GM23338 (cell line): ENCODE measurements at regions not wholly inside any gene's neighbourhood (a gene's known extent, or its start where the extent isn't known, plus 50 kb on each side); places are given as distances from the start of the nearest gene placed in this dataset.

Source experiments
- ATAC-seq: fragments of 200-7000 bp; cut with Tn5 transposase; 3 replicates; pipeline ENCODE4 v1.9.1; 2020
- DNase-seq: peaks from one replicate; pipeline ENCODE4 v3.0.0-alpha.2; 2015; ENCODE audit warnings: low spot score
- H2AFZ ChIP-seq: fragments of 200-600 bp; sonication (generic); 2 replicates; pipeline ENCODE4 v1.8.0; 2016; ENCODE audit warnings: antibody characterized with exemption, mild to moderate bottlenecking, moderate library complexity
- H3F3A ChIP-seq: fragments of 200-600 bp; sonication (generic); replicated peaks from 2 replicates; pipeline ENCODE4 v1.8.0; 2017; ENCODE audit warnings: antibody characterized with exemption, mixed run types, low read depth
- H3K27ac ChIP-seq: fragments of 200-600 bp; sonication (generic); 2 replicates; pipeline ENCODE4 v1.6.1; 2016; ENCODE audit warnings: low read depth
- H3K27me3 ChIP-seq: fragments of 200-600 bp; sonication (generic); 2 replicates; pipeline ENCODE4 v1.8.0; 2016; ENCODE audit warnings: mild to moderate bottlenecking, mixed run types, moderate library complexity; ENCODE audit not compliant: insufficient read depth
- H3K36me3 ChIP-seq: fragments of 200-600 bp; sonication (generic); 2 replicates; pipeline ENCODE4 v1.8.0; 2016; ENCODE audit warnings: mild to moderate bottlenecking; ENCODE audit not compliant: insufficient read depth
- H3K4me1 ChIP-seq: fragments of 200-600 bp; sonication (generic); 2 replicates; pipeline ENCODE4 v1.8.0; 2016; ENCODE audit warnings: mild to moderate bottlenecking, moderate library complexity; ENCODE audit not compliant: insufficient read depth
- H3K4me2 ChIP-seq: fragments of 200-600 bp; sonication (generic); 2 replicates; pipeline ENCODE4 v1.7.1; 2017; ENCODE audit warnings: mixed run types
- H3K4me3 ChIP-seq: fragments of 200-600 bp; sonication (generic); 2 replicates; pipeline ENCODE4 v1.6.1; 2016; ENCODE audit warnings: mixed run types
- H3K79me2 ChIP-seq: fragments of 200-600 bp; sonication (generic); replicated peaks from 2 replicates; pipeline ENCODE4 v1.8.0; 2017; ENCODE audit warnings: mild to moderate bottlenecking; ENCODE audit not compliant: insufficient read depth
- H3K9me2 ChIP-seq: fragments of 200-600 bp; sonication (generic); 2 replicates; pipeline ENCODE4 v1.8.0; 2017; ENCODE audit not compliant: insufficient read depth
- H4K20me1 ChIP-seq: fragments of 200-600 bp; sonication (generic); replicated peaks from 2 replicates; pipeline ENCODE4 v1.8.0; 2017; ENCODE audit warnings: mild to moderate bottlenecking; ENCODE audit not compliant: insufficient read depth
- H3K27ac Mint-ChIP-seq: 2 replicates; pipeline ENCODE4 v1.8.0; 2020; ENCODE audit warnings: inconsistent platforms, mild to moderate bottlenecking, moderate library complexity, mixed read lengths
- H3K27me3 Mint-ChIP-seq: 3 replicates; pipeline ENCODE4 v1.8.0; 2022; ENCODE audit warnings: low read depth, mild to moderate bottlenecking, moderate library complexity, mixed read lengths, inconsistent platforms; ENCODE audit not compliant: insufficient read depth, poor library complexity
- H3K36me3 Mint-ChIP-seq: 3 replicates; pipeline ENCODE4 v1.8.0; 2021; ENCODE audit warnings: low read depth, mild to moderate bottlenecking, inconsistent platforms, moderate library complexity, mixed read lengths
- H3K4me1 Mint-ChIP-seq: 3 replicates; pipeline ENCODE4 v1.8.0; 2020; ENCODE audit warnings: mild to moderate bottlenecking, inconsistent platforms, mixed read lengths
- H3K4me3 Mint-ChIP-seq: 3 replicates; pipeline ENCODE4 v1.8.0; 2021; ENCODE audit warnings: moderate library complexity, mild to moderate bottlenecking, inconsistent platforms, mixed read lengths
- H3K9me3 Mint-ChIP-seq: 3 replicates; pipeline ENCODE4 v1.8.0; 2020; ENCODE audit warnings: moderate library complexity, mild to moderate bottlenecking, inconsistent platforms, mixed read lengths
- CREB1 ChIP-seq: fragments of 250-450 bp; sonication (Bioruptor Pico); IDR thresholded peaks from 2 replicates; pipeline ENCODE4 v1.5.0; 2020; ENCODE audit warnings: low read depth, mild to moderate bottlenecking, moderate library complexity
- CTCF ChIP-seq, 2 experiments: fragments of 200-600 bp in 1 of 2; sonication (generic) in 1 of 2; conservative IDR thresholded peaks; 2 replicates each; pipeline versions ENCODE4 v1.5.1 to v1.6.1; 2016 to 2017; ENCODE audit warnings: antibody characterized with exemption in 2 of 2, low read depth in 2 of 2, mild to moderate bottlenecking in 2 of 2, moderate library complexity in 1 of 2
- ETS1 ChIP-seq: IDR thresholded peaks from 2 replicates; pipeline ENCODE4 v1.6.1; 2016; ENCODE audit warnings: antibody characterized with exemption
- EZH2 ChIP-seq: fragments of 200-600 bp; sonication (generic); IDR thresholded peaks from one replicate; pipeline ENCODE4 v1.8.0; 2017; ENCODE audit warnings: antibody characterized with exemption, mild to moderate bottlenecking, low read depth; ENCODE audit not compliant: unreplicated experiment
- EZH2phosphoT487 ChIP-seq: fragments of 200-600 bp; sonication (generic); IDR thresholded peaks from one replicate; pipeline ENCODE4 v1.8.1; 2018; ENCODE audit warnings: antibody characterized with exemption; ENCODE audit not compliant: unreplicated experiment
- POLR2AphosphoS5 ChIP-seq: IDR thresholded peaks from 2 replicates; pipeline ENCODE4 v1.6.1; 2016; ENCODE audit warnings: antibody characterized with exemption, low read depth
- REST ChIP-seq: IDR thresholded peaks from one replicate; pipeline ENCODE4 v1.6.1; 2018; ENCODE audit warnings: antibody characterized with exemption; ENCODE audit not compliant: unreplicated experiment
- ZNF114 ChIP-seq: fragments of 250-450 bp; sonication (Bioruptor Pico); IDR thresholded peaks from 2 replicates; pipeline ENCODE4 v1.5.0; 2020; ENCODE audit warnings: mild to moderate bottlenecking, moderate library complexity
- ZNF331 ChIP-seq: fragments of 250-450 bp; sonication (Bioruptor Pico); IDR thresholded peaks from 2 replicates; pipeline ENCODE4 v1.5.0; 2020; ENCODE audit warnings: low read depth, mild to moderate bottlenecking, moderate library complexity

GRCh38 chr6:93821953-93822352 is 402.6 kb upstream of the EPHA7 start (continued):
- TF ChIP-seq REST (no peak), EZH2 (no peak), CTCF (conservative IDR thresholded peaks at IDR 0.05; ENCODE audit: low read depth in 2 of 2) (no peak), EZH2phosphoT487 (no peak), ZNF114 (no peak), CREB1 (CRISPR knock-in tag) (no peak)

GRCh38 chr6:93820465-93821082 is 401.2 kb upstream of the EPHA7 start:
- no peak overlapping the region for H2AFZ ChIP-seq
- Mint-ChIP-seq H3K9me3 (no peaks in the 10 kb centered on the region; the same call in 2 of the 3 replicates), H3K27ac (no peak overlapping the region), H3K4me3 (peak overlapping the region; percentile 29; the same call in 1 of the 3 replicates), H3K4me1 (peaks cover 33% of the 10 kb centered on the region; the same call in 2 of the 3 replicates), H3K27me3 (peaks cover 3% of the 10 kb centered on the region), H3K36me3 (peaks cover 55% of the 10 kb centered on the region)
- H4K20me1 ChIP-seq = no peaks in the 10 kb centered on the region
- peaks cover 14% of the 10 kb centered on the region; the same call in 1 of the 2 replicates for H3K36me3 ChIP-seq
- ATAC-seq (no peak), DNase-seq (no peak)
- no peak overlapping the region for H3K27ac ChIP-seq
- H3K4me3 ChIP-seq = no peak overlapping the region
- no peak overlapping the region for H3K4me2 ChIP-seq
- no peaks in the 10 kb centered on the region for H3K27me3 ChIP-seq
- TF ChIP-seq ZNF331 (no peak), POLR2AphosphoS5 (0 out of 2 replicates have a peak, but pooled peaks have one; percentile 36), ETS1 (no peak), REST (no peak)
- H3K79me2 ChIP-seq = no peaks in the 10 kb centered on the region
- H3K9me2 ChIP-seq = no peaks in the 10 kb centered on the region
- H3K4me1 ChIP-seq = peaks cover 10% of the 10 kb centered on the region
- peaks cover 5% of the 10 kb centered on the region; the same call in 1 of the 2 replicates for H3F3A ChIP-seq
